Activated B cell treated with CpG ODN at 0.5 μM for 24 hours (primary cell): ENCODE measurements at regions not wholly inside any gene's neighbourhood (a gene's known extent, or its start where the extent isn't known, plus 50 kb on each side); places are given as distances from the start of the nearest gene placed in this dataset.

Experiments
- ATAC-seq: fragments of 200-7000 bp; cut with Tn5 transposase; one replicate; pipeline ENCODE4 v1.10.0; 2021; ENCODE audit warnings: low read depth, mild to moderate bottlenecking, moderate library complexity
- CTCF ChIA-PET: fragments of 350-600 bp; sonication (Branson Sonifier 250); formaldehyde crosslinking; loops from one replicate; lab custom pipeline; 2021; ENCODE audit warnings: antibody characterized with exemption; lab: Charles Lee
- POLR2A ChIA-PET: fragments of 350-600 bp; sonication (Branson Sonifier 250); formaldehyde crosslinking; loops from one replicate; lab custom pipeline; 2021; ENCODE audit warnings: antibody characterized with exemption; lab: Charles Lee
- DNase-seq: peaks from one replicate; pipeline ENCODE4 v3.0.0; 2022
- H3K27ac Mint-ChIP-seq: one replicate; pipeline ENCODE4 v1.8.0; 2020; ENCODE audit warnings: mixed read lengths
- H3K27me3 Mint-ChIP-seq: one replicate; pipeline ENCODE4 v1.8.0; 2021; ENCODE audit warnings: mixed read lengths
- H3K36me3 Mint-ChIP-seq: one replicate; pipeline ENCODE4 v1.8.0; 2021; ENCODE audit warnings: low read depth, mixed read lengths
- H3K4me1 Mint-ChIP-seq: one replicate; pipeline ENCODE4 v1.8.0; 2021; ENCODE audit warnings: mixed read lengths
- H3K4me3 Mint-ChIP-seq: one replicate; pipeline ENCODE4 v1.8.0; 2020; ENCODE audit warnings: mild to moderate bottlenecking, mixed read lengths
- H3K9me3 Mint-ChIP-seq: one replicate; pipeline ENCODE4 v1.8.0; 2020; ENCODE audit warnings: mixed read lengths
- CTCF ChIP-seq: fragments of 200-600 bp; IDR thresholded peaks from one replicate; pipeline ENCODE4 v1.8.0; 2022; ENCODE audit warnings: antibody characterized with exemption, mild to moderate bottlenecking
- intact Hi-C: fragments of 100-400 bp; cut with micrococcal nuclease; formaldehyde crosslinking; loops from one replicate; pipeline ENCODE4 v1.15.1; 2024

GRCh38 chr2:191578031-191578430 is 99.9 kb upstream of the NABP1 start:
- Mint-ChIP-seq H3K27ac (no peak overlapping the region), H3K36me3 (no peaks in the 10 kb centered on the region), H3K4me3 (no peak overlapping the region), H3K4me1 (peaks cover 13% of the 10 kb centered on the region), H3K9me3 (no peaks in the 10 kb centered on the region), H3K27me3 (no peaks in the 10 kb centered on the region)
- ATAC-seq (no peak), DNase-seq (no peak)
- POLR2A ChIA-PET: interaction anchor here (0.8 kb wide), 1 partner anchor 100 kb away, joined by 3 read pairs; the partner anchor contains the start of gene NABP1
- intact Hi-C loops: no loop called here
- no peak for TF ChIP-seq CTCF
- CTCF ChIA-PET: interaction anchor here (1.1 kb wide), 1 partner anchor 114 kb away, joined by 3 read pairs; no protein-coding TSS in a partner anchor

- no peak for ATAC-seq
- no peaks in the 10 kb centered on the region for H3K9me3 Mint-ChIP-seq
- no peaks in the 10 kb centered on the region for H3K36me3 Mint-ChIP-seq
- H3K4me3 Mint-ChIP-seq: no peak overlapping the region
- TF ChIP-seq CTCF: no peak
- peaks cover 9% of the 10 kb centered on the region for H3K4me1 Mint-ChIP-seq
- ChIA-PET POLR2A (interaction anchor here (0.6 kb wide), 1 partner anchor 98 kb away, joined by 13 read pairs; the partner anchor contains the start of gene NABP1), CTCF (no interaction called here)
- no peak overlapping the region for H3K27ac Mint-ChIP-seq
- no peak for DNase-seq
- intact Hi-C loops: no loop called here
- peaks cover 2% of the 10 kb centered on the region for H3K27me3 Mint-ChIP-seq
These were observed 97.4 kb upstream of the NABP1 start for GRCh38 chr2:191580581-191580980.

GRCh38 chr2:191581003-191581402 is 96.9 kb upstream of the NABP1 start:
- H3K36me3 Mint-ChIP-seq: no peaks in the 10 kb centered on the region
- CTCF ChIA-PET: no interaction called here
- no peak for TF ChIP-seq CTCF
- ATAC-seq (no peak), DNase-seq (no peak)
- no peaks in the 10 kb centered on the region for H3K9me3 Mint-ChIP-seq
- POLR2A ChIA-PET: interaction anchor here (0.6 kb wide), 1 partner anchor 97 kb away, joined by 13 read pairs; the partner anchor contains the start of gene NABP1
- peaks cover 2% of the 10 kb centered on the region for H3K27me3 Mint-ChIP-seq
- intact Hi-C loops: no loop called here
- H3K27ac Mint-ChIP-seq: no peak overlapping the region
- no peak overlapping the region for H3K4me3 Mint-ChIP-seq
- peaks cover 9% of the 10 kb centered on the region for H3K4me1 Mint-ChIP-seq

GRCh38 chr2:191582355-191582754 is 95.6 kb upstream of the NABP1 start:
- no peak for TF ChIP-seq CTCF
- Mint-ChIP-seq H3K36me3 (no peaks in the 10 kb centered on the region), H3K4me1 (peaks cover 2% of the 10 kb centered on the region), H3K27me3 (peaks cover 2% of the 10 kb centered on the region), H3K4me3 (no peak overlapping the region), H3K27ac (no peak overlapping the region), H3K9me3 (no peaks in the 10 kb centered on the region)
- POLR2A ChIA-PET: interaction anchor here (1.1 to 1.3 kb wide), 2 partner anchors 35 to 95 kb away, joined by 3 read pairs; partner anchors contain the start of gene NABP1
- intact Hi-C loops: no loop called here
- no peak for ATAC-seq
- CTCF ChIA-PET: no interaction called here
- no peak for DNase-seq

GRCh38 chr2:191591025-191591424 is 86.9 kb upstream of the NABP1 start:
- no peak overlapping the region for H3K27ac Mint-ChIP-seq
- H3K27me3 Mint-ChIP-seq: peaks cover under 1% of the 10 kb centered on the region
- no peak for ATAC-seq
- no peaks in the 10 kb centered on the region for H3K9me3 Mint-ChIP-seq
- intact Hi-C loops: no loop called here
- no peak for DNase-seq
- H3K4me3 Mint-ChIP-seq: no peak overlapping the region
- CTCF ChIA-PET: no interaction called here
- no peaks in the 10 kb centered on the region for H3K4me1 Mint-ChIP-seq
- POLR2A ChIA-PET: no interaction called here
- no peak for TF ChIP-seq CTCF
- no peaks in the 10 kb centered on the region for H3K36me3 Mint-ChIP-seq
